GM18507 (cell line): ENCODE measurements at regions not wholly inside any gene's neighbourhood (a gene's known extent, or its start where the extent isn't known, plus 50 kb on each side); places are given as distances from the start of the nearest gene placed in this dataset.
"Not testable (repeated sequence)": the region's sequence is repeated elsewhere in the genome, so short reads cannot be mapped to it uniquely, and the experiment has no call there.

Source experiments
- DNase-seq: peaks from one replicate; pipeline ENCODE4 v3.0.0; 2011; ENCODE audit warnings: low read depth; ENCODE audit not compliant: insufficient read length; ENCODE audit errors: extremely low spot score
- FAIRE-seq: peaks from 2 replicates; lab custom pipeline; 2011; peaks lifted over from hg19 to GRCh38; lab: Jason Lieb, UNC

- no peak for FAIRE-seq
- no peak for DNase-seq
Measured at GRCh38 chr10:57897611-57898010, 370.1 kb downstream of the IPMK start.

- no peak for DNase-seq
- FAIRE-seq = no peak
Measured at GRCh38 chr10:57894361-57894760, 373.3 kb downstream of the IPMK start.

- no peak for FAIRE-seq
- DNase-seq = no peak
Measured at GRCh38 chr10:57891201-57892006, 376.3 kb downstream of the IPMK start.

- DNase-seq = no peak
- FAIRE-seq = no peak
Measured at GRCh38 chr10:57890691-57891090, 377.0 kb downstream of the IPMK start.

- not testable (repeated sequence) for DNase-seq, FAIRE-seq
Measured at GRCh38 chr10:57885618-57885968, 382.1 kb downstream of the IPMK start.

- DNase-seq = no peak
- no peak for FAIRE-seq
Measured at GRCh38 chr10:57884965-57885617, 382.6 kb downstream of the IPMK start.

GRCh38 chr10:57884407-57884806 is 383.3 kb downstream of the IPMK start:
- DNase-seq = no peak
- FAIRE-seq = no peak

- FAIRE-seq (no peak), DNase-seq (no peak)
Measured at GRCh38 chr10:57880446-57881227, 387.1 kb downstream of the IPMK start.

GRCh38 chr10:57874810-57875209 is 392.9 kb downstream of the IPMK start:
- DNase-seq (no peak), FAIRE-seq (no peak)

GRCh38 chr10:57867241-57867640 is 400.5 kb downstream of the IPMK start:
- FAIRE-seq = no peak
- DNase-seq = no peak

GRCh38 chr10:57864765-57865680 is 402.7 kb downstream of the IPMK start:
- DNase-seq (no peak), FAIRE-seq (no peak)

- FAIRE-seq = no peak
- no peak for DNase-seq
Measured at GRCh38 chr10:57849691-57850357, 417.9 kb downstream of the IPMK start.

GRCh38 chr10:57846307-57847065 is 421.2 kb downstream of the IPMK start:
- FAIRE-seq (no peak), DNase-seq (no peak)

GRCh38 chr10:57844387-57844998 is 423.2 kb downstream of the IPMK start:
- DNase-seq (no peak), FAIRE-seq (no peak)

- DNase-seq = no peak
- no peak for FAIRE-seq
Measured at GRCh38 chr10:57830877-57831560, 436.7 kb downstream of the IPMK start.

GRCh38 chr10:57825015-57825414 is 442.7 kb downstream of the IPMK start:
- DNase-seq (no peak), FAIRE-seq (no peak)

- DNase-seq (no peak), FAIRE-seq (no peak)
Measured at GRCh38 chr10:57823398-57823797, 444.3 kb downstream of the IPMK start.
